ENCODE measurements at regions not wholly inside any gene's neighbourhood (a gene's known extent, or its start where the extent isn't known, plus 50 kb on each side); places are given as distances from the start of the nearest gene placed in this dataset.

DNA sequence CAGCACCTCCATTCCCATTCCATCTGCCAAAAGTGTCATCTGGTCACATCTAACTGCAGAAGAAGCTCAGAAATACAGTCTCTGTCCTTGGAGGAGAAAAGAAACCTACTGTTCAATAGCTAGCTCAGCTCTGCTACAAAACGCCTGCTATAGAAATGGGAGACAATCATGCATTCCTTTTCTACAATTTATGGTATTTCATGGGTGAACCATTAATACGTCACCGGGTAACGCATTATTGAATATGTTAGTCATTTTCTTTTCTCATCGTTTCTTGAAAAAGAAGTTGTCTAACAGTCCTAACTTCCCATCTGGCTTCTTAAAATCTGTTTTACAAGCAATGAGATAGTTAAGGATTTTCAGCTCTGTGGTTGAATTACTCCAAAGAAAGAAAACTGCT, 496.7 kb upstream of the RBFOX1 start:
- no peaks in the 10 kb centered on the region for H3K27me3 ChIP-seq (replicated peaks; ENCODE audit: control insufficient read depth, insufficient read depth, low read length, poor library complexity, severe bottlenecking)
- no peaks in the 10 kb centered on the region for H3K36me3 ChIP-seq (ENCODE audit: control insufficient read depth, insufficient read depth, low read length)
- no peak overlapping the region for H3K4me3 ChIP-seq (ENCODE audit: insufficient read depth, low read depth, low read length, poor library complexity, severe bottlenecking)
- no peaks in the 10 kb centered on the region for H3K9me3 ChIP-seq (ENCODE audit: control insufficient read depth, low read length)
- DNase-seq: no peak
- H3K27ac ChIP-seq (ENCODE audit: insufficient read depth, low read length, poor library complexity, severe bottlenecking): no peak overlapping the region
- H3K4me1 ChIP-seq (ENCODE audit: control insufficient read depth, insufficient read depth, low read length, poor library complexity, severe bottlenecking): no peaks in the 10 kb centered on the region

DNA sequence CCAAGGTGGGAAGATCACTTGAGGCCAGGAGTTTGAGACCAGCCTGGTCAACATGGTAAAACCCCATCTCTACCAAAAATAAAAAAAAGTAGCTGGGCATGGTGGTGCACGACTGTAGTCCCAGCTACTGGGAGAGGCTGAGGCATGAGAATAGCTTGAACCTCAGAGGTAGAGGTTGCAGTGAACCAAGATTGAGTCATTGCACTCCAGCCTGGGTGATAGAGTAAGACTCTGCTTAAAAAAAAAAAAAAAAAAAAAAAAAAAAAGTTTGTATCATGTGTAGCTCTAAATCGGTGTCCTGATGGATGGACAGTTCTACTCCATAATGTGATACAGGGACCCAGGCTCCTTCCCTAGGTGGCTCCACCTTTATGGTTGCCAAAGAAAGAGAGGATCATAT, 497.1 kb upstream of the RBFOX1 start:
- H3K36me3 ChIP-seq (ENCODE audit: control insufficient read depth, insufficient read depth, low read length): no peaks in the 10 kb centered on the region
- DNase-seq: no peak
- no peaks in the 10 kb centered on the region for H3K27me3 ChIP-seq (replicated peaks; ENCODE audit: control insufficient read depth, insufficient read depth, low read length, poor library complexity, severe bottlenecking)
- H3K4me3 ChIP-seq (ENCODE audit: insufficient read depth, low read depth, low read length, poor library complexity, severe bottlenecking): no peak overlapping the region
- H3K9me3 ChIP-seq (ENCODE audit: control insufficient read depth, low read length): no peaks in the 10 kb centered on the region
- no peaks in the 10 kb centered on the region for H3K4me1 ChIP-seq (ENCODE audit: control insufficient read depth, insufficient read depth, low read length, poor library complexity, severe bottlenecking)
- H3K27ac ChIP-seq (ENCODE audit: insufficient read depth, low read length, poor library complexity, severe bottlenecking): no peak overlapping the region

DNA sequence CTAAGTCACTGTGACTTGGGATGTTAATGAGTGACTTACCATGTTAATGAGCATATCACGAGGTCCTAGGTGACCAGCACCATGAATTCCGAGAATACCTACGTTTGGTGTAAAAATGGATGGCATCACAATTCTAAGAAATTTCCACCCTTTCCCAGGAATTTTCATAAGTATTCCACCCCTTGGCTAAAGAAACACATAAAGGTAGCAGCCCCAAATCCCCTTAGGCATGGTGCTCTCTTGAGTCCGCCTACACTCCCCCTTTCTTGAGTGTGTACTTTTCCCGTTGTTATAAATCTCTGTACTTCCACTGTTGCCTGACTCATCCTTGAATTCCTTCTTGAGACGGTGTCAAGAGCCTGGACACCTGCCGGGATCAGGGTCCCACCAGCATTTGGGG, 504.0 kb upstream of the RBFOX1 start:
- no peak for DNase-seq
- no peaks in the 10 kb centered on the region for H3K27me3 ChIP-seq (replicated peaks; ENCODE audit: control insufficient read depth, insufficient read depth, low read length, poor library complexity, severe bottlenecking)
- H3K9me3 ChIP-seq (ENCODE audit: control insufficient read depth, low read length): no peaks in the 10 kb centered on the region
- no peak overlapping the region for H3K4me3 ChIP-seq (ENCODE audit: insufficient read depth, low read depth, low read length, poor library complexity, severe bottlenecking)
- no peaks in the 10 kb centered on the region for H3K36me3 ChIP-seq (ENCODE audit: control insufficient read depth, insufficient read depth, low read length)
- H3K4me1 ChIP-seq (ENCODE audit: control insufficient read depth, insufficient read depth, low read length, poor library complexity, severe bottlenecking): no peaks in the 10 kb centered on the region
- H3K27ac ChIP-seq (ENCODE audit: insufficient read depth, low read length, poor library complexity, severe bottlenecking): no peak overlapping the region

DNA sequence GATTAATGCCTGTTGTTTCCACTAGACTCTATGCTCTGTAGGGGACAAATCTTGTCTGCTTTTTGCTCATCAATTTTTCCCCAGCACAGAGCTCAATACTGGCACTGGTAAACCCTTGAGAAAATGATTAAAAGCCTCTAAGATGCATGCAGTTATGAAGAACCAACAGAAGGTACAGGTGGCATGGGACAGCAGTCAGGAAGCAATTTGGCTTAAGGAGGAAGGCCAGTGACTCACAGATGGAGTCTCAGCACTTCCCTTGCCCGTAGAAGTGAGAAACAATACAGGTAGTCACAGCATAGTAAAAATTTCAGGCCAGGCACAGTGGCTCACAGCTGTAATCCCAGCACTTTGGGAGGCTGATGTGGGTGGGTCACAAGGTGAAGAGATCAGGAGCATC, 504.7 kb upstream of the RBFOX1 start:
- Histone ChIP-seq H3K9me3 (ENCODE audit: control insufficient read depth, low read length) (no peaks in the 10 kb centered on the region), H3K4me1 (ENCODE audit: control insufficient read depth, insufficient read depth, low read length, poor library complexity, severe bottlenecking) (no peaks in the 10 kb centered on the region), H3K36me3 (ENCODE audit: control insufficient read depth, insufficient read depth, low read length) (no peaks in the 10 kb centered on the region), H3K27ac (ENCODE audit: insufficient read depth, low read length, poor library complexity, severe bottlenecking) (no peak overlapping the region), H3K27me3 (replicated peaks; ENCODE audit: control insufficient read depth, insufficient read depth, low read length, poor library complexity, severe bottlenecking) (no peaks in the 10 kb centered on the region), H3K4me3 (ENCODE audit: insufficient read depth, low read depth, low read length, poor library complexity, severe bottlenecking) (no peak overlapping the region)
- no peak for DNase-seq

DNA sequence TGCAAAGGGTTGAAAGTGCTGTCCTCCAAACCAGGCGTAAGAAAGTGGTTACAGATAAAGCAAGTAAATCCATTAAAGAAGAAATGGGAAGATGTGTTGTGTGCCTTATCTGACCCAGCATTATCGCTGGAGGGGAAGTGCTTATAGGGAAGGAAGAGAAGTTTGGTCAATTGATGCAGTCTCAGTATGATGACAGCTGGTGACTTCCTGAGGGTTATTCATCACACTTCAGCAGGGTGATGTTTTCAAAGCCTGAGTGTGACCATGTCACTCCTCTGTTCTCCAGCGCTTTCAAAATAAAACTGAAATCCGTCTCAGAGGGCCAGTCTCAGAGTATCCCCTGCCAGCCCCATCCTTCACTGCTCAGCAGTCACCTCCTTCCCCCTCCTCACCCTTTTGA, 505.4 kb upstream of the RBFOX1 start:
- H3K4me3 ChIP-seq (ENCODE audit: insufficient read depth, low read depth, low read length, poor library complexity, severe bottlenecking): no peak overlapping the region
- no peak overlapping the region for H3K27ac ChIP-seq (ENCODE audit: insufficient read depth, low read length, poor library complexity, severe bottlenecking)
- no peak for DNase-seq
- no peaks in the 10 kb centered on the region for H3K36me3 ChIP-seq (ENCODE audit: control insufficient read depth, insufficient read depth, low read length)
- H3K9me3 ChIP-seq (ENCODE audit: control insufficient read depth, low read length): no peaks in the 10 kb centered on the region
- H3K4me1 ChIP-seq (ENCODE audit: control insufficient read depth, insufficient read depth, low read length, poor library complexity, severe bottlenecking): no peaks in the 10 kb centered on the region
- H3K27me3 ChIP-seq (replicated peaks; ENCODE audit: control insufficient read depth, insufficient read depth, low read length, poor library complexity, severe bottlenecking): no peaks in the 10 kb centered on the region

DNA sequence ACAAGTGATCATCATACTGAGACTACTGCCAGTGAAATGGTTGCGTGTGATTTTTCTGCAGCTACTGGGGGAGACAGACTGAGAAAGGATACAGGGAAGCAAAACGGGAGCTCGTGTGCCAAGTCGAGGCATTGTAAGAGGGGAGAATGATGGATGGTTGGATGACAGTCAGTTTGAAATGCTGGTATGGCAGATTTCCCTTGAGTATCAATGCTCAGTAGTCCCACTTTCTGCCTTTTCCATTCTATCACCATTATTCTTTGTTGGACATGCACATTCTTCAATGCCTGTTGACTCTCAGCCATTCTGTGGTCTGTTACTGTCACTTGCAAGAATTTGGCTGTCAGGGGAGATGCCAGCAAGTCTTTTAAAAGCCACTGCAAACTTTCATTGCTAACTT, 510.6 kb upstream of the RBFOX1 start:
- no peaks in the 10 kb centered on the region for H3K27me3 ChIP-seq (replicated peaks; ENCODE audit: control insufficient read depth, insufficient read depth, low read length, poor library complexity, severe bottlenecking)

DNA sequence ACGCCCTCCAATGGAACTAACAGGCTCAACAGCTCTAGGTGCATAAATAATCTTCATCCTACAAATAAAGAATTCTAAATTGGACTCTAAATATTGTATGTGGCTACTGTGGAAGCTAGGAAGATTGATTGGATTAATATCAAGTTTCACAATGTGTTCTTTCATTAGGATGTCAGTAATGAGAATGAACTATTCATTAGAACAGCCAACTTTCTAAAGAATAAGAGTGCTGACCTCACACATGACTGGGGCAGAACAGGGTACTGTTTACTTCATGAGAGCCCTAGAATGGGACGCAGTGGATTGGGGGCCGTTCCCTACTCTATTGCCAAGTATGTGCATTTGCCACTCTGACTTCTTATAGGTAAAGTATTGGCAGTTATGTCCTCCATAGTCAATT, 528.2 kb upstream of the RBFOX1 start:
- no peak for DNase-seq
- no peak overlapping the region for H3K27ac ChIP-seq (ENCODE audit: insufficient read depth, low read length, poor library complexity, severe bottlenecking)
- no peaks in the 10 kb centered on the region for H3K27me3 ChIP-seq (replicated peaks; ENCODE audit: control insufficient read depth, insufficient read depth, low read length, poor library complexity, severe bottlenecking)
- H3K4me3 ChIP-seq (ENCODE audit: insufficient read depth, low read depth, low read length, poor library complexity, severe bottlenecking): no peak overlapping the region
- no peaks in the 10 kb centered on the region for H3K36me3 ChIP-seq (ENCODE audit: control insufficient read depth, insufficient read depth, low read length)
- no peaks in the 10 kb centered on the region for H3K9me3 ChIP-seq (ENCODE audit: control insufficient read depth, low read length)
- no peaks in the 10 kb centered on the region for H3K4me1 ChIP-seq (ENCODE audit: control insufficient read depth, insufficient read depth, low read length, poor library complexity, severe bottlenecking)

More for the DNA sequence above, 510.6 kb upstream of the RBFOX1 start:
- no peak overlapping the region for H3K27ac ChIP-seq (ENCODE audit: insufficient read depth, low read length, poor library complexity, severe bottlenecking)
- no peaks in the 10 kb centered on the region for H3K4me1 ChIP-seq (ENCODE audit: control insufficient read depth, insufficient read depth, low read length, poor library complexity, severe bottlenecking)
- H3K36me3 ChIP-seq (ENCODE audit: control insufficient read depth, insufficient read depth, low read length): no peaks in the 10 kb centered on the region
- H3K9me3 ChIP-seq (ENCODE audit: control insufficient read depth, low read length): no peaks in the 10 kb centered on the region
- no peak for DNase-seq
- no peak overlapping the region for H3K4me3 ChIP-seq (ENCODE audit: insufficient read depth, low read depth, low read length, poor library complexity, severe bottlenecking)

DNA sequence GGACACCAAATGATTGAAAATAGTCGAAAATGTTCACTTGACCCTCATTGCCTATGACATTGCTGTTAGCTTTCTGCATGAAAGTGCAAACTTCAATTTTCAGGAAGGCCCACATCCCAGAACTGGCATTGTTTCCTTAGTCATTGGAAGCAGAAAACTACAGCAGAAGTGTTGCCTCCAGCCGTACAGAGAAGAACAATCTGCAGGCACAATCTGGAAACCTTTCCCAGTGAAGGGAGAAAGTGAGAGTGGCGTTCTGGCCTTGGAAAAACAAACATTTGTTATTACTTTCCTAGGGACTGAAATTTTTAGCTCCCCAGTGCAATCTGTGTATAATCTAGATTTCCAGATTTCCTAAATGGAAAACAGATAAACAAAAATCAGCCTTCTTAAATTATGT, 529.5 kb upstream of the RBFOX1 start:
- Histone ChIP-seq H3K27me3 (replicated peaks; ENCODE audit: control insufficient read depth, insufficient read depth, low read length, poor library complexity, severe bottlenecking) (no peaks in the 10 kb centered on the region), H3K9me3 (ENCODE audit: control insufficient read depth, low read length) (no peaks in the 10 kb centered on the region), H3K27ac (ENCODE audit: insufficient read depth, low read length, poor library complexity, severe bottlenecking) (no peak overlapping the region), H3K36me3 (ENCODE audit: control insufficient read depth, insufficient read depth, low read length) (no peaks in the 10 kb centered on the region), H3K4me1 (ENCODE audit: control insufficient read depth, insufficient read depth, low read length, poor library complexity, severe bottlenecking) (no peaks in the 10 kb centered on the region), H3K4me3 (ENCODE audit: insufficient read depth, low read depth, low read length, poor library complexity, severe bottlenecking) (no peak overlapping the region)
- no peak for DNase-seq

DNA sequence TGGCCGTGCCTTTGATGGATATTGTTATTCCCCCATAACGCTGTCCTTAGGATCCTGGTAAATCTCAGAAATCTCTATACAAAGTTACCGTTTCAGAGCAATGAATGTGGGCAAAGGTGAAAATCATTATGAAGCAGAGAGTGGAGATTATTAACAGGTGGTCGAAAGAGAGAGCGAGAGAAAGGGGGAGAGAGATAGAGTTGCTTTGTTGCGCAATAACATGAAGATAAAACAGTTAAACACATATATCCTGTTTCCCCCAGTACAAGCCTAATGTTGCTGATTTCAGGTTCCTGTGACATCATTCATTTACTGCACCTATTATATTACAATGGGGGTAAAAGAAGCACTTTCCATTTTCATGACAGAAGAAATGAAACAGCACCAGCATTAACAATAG, 535.4 kb upstream of the RBFOX1 start:
- no peaks in the 10 kb centered on the region for H3K27me3 ChIP-seq (replicated peaks; ENCODE audit: control insufficient read depth, insufficient read depth, low read length, poor library complexity, severe bottlenecking)
- DNase-seq: no peak

DNA sequence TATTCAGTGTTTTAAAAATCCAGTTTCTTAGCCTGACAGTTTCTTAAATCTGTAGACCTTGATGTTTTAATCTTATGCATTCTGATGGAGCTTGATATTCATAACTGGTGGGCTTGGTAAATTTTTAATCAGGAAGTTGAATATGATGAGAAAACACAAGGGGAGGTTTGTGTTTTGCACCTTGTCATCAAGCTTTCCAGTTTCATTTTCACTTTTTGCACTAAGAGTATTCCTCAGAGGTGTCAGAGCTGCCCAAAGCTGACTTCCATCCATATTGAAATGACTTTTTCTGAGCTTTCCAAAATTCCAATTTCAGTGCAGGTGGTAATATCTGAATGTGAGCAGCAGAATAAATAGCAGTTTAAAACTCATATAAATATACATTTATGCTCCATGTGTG, 555.0 kb upstream of the RBFOX1 start:
- H3K27me3 ChIP-seq (replicated peaks; ENCODE audit: control insufficient read depth, insufficient read depth, low read length, poor library complexity, severe bottlenecking): no peaks in the 10 kb centered on the region
- no peaks in the 10 kb centered on the region for H3K4me1 ChIP-seq (ENCODE audit: control insufficient read depth, insufficient read depth, low read length, poor library complexity, severe bottlenecking)
- H3K36me3 ChIP-seq (ENCODE audit: control insufficient read depth, insufficient read depth, low read length): no peaks in the 10 kb centered on the region
- DNase-seq: no peak
- H3K4me3 ChIP-seq (ENCODE audit: insufficient read depth, low read depth, low read length, poor library complexity, severe bottlenecking): no peak overlapping the region
- H3K9me3 ChIP-seq (ENCODE audit: control insufficient read depth, low read length): no peaks in the 10 kb centered on the region
- H3K27ac ChIP-seq (ENCODE audit: insufficient read depth, low read length, poor library complexity, severe bottlenecking): no peak overlapping the region

More for the DNA sequence above, 535.4 kb upstream of the RBFOX1 start:
- Histone ChIP-seq H3K4me3 (ENCODE audit: insufficient read depth, low read depth, low read length, poor library complexity, severe bottlenecking) (no peak overlapping the region), H3K4me1 (ENCODE audit: control insufficient read depth, insufficient read depth, low read length, poor library complexity, severe bottlenecking) (no peaks in the 10 kb centered on the region), H3K9me3 (ENCODE audit: control insufficient read depth, low read length) (no peaks in the 10 kb centered on the region), H3K36me3 (ENCODE audit: control insufficient read depth, insufficient read depth, low read length) (no peaks in the 10 kb centered on the region), H3K27ac (ENCODE audit: insufficient read depth, low read length, poor library complexity, severe bottlenecking) (no peak overlapping the region)

DNA sequence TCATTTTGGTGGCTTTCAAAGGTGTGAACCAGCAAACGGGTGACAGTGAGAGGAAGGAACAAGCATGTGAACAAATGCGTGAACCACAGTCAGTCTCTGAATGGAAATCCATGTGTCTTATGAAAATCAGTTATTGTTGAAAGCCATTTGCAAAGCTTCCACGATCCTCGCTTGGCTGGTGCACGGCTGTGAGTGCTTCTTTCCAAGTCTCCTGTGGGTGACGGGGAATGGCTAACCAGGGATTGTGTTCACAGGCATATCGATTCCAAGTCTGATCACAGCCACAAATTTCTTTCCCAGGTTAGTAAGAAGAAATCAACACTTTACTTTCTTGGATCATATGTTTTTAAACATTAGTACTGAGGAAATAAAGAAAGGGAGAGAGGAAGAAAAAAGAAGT, 556.9 kb upstream of the RBFOX1 start:
- Histone ChIP-seq H3K9me3 (ENCODE audit: control insufficient read depth, low read length) (no peaks in the 10 kb centered on the region), H3K4me1 (ENCODE audit: control insufficient read depth, insufficient read depth, low read length, poor library complexity, severe bottlenecking) (no peaks in the 10 kb centered on the region), H3K27ac (ENCODE audit: insufficient read depth, low read length, poor library complexity, severe bottlenecking) (no peak overlapping the region), H3K27me3 (replicated peaks; ENCODE audit: control insufficient read depth, insufficient read depth, low read length, poor library complexity, severe bottlenecking) (no peaks in the 10 kb centered on the region), H3K36me3 (ENCODE audit: control insufficient read depth, insufficient read depth, low read length) (no peaks in the 10 kb centered on the region), H3K4me3 (ENCODE audit: insufficient read depth, low read depth, low read length, poor library complexity, severe bottlenecking) (no peak overlapping the region)
- no peak for DNase-seq

Data from effector memory CD4-positive, alpha-beta T cell (primary cell).